ENCODE measurements at regions not wholly inside any gene's neighbourhood (a gene's known extent, or its start where the extent isn't known, plus 50 kb on each side); places are given as distances from the start of the nearest gene placed in this dataset.

- no peak for TF ChIP-seq EZH2phosphoT487 (IDR thresholded peaks at IDR 0.05; ENCODE audit: borderline replicate concordance, low read depth)
- TF ChIP-seq USF1 (IDR thresholded peaks at IDR 0.05; ENCODE audit: borderline replicate concordance, low read depth) = no peak
- TF ChIP-seq YY1 (IDR thresholded peaks at IDR 0.05; ENCODE audit: low read depth) = no peak
- TF ChIP-seq TAF1 (IDR thresholded peaks at IDR 0.05; ENCODE audit: borderline replicate concordance, low read depth, low read length) = no peak
- TF ChIP-seq ELF1 (IDR thresholded peaks at IDR 0.05) = no peak
- TF ChIP-seq CTCF (IDR thresholded peaks at IDR 0.05) = no peak
- TF ChIP-seq RCOR1 (IDR thresholded peaks at IDR 0.05; ENCODE audit: low read length) = no peak
- no peak for TF ChIP-seq POLR2AphosphoS5 (IDR thresholded peaks at IDR 0.05; ENCODE audit: low read depth, low read length)
- TF ChIP-seq IRF3 (IDR thresholded peaks at IDR 0.05; ENCODE audit: low read depth, low read length) = no peak
- TF ChIP-seq RAD21 (IDR thresholded peaks at IDR 0.05; ENCODE audit: low read length) = no peak
- no peak for TF ChIP-seq EP300 (IDR thresholded peaks at IDR 0.05; ENCODE audit: borderline replicate concordance in 1 of 2, low read depth in 1 of 2, low read length in 1 of 2)
Observed at GRCh38 chr4:114734594-114734993, 136.0 kb downstream of the UGT8 start.
